NB4 (cell line): ENCODE measurements at regions not wholly inside any gene's neighbourhood (a gene's known extent, or its start where the extent isn't known, plus 50 kb on each side); places are given as distances from the start of the nearest gene placed in this dataset.

Source experiments
- POLR2A ChIP-seq: IDR thresholded peaks from 2 replicates; pipeline ENCODE4 v1.6.1; 2011; ENCODE audit warnings: mild to moderate bottlenecking; ENCODE audit not compliant: insufficient read length; ENCODE audit errors: extremely low read depth
- TF ChIP-seq, protein P1 (sequence below): IDR thresholded peaks from one replicate; pipeline ENCODE4 v1.5.1; 2012; ENCODE audit warnings: low read depth, low read length
- TF ChIP-seq, protein P2 (sequence below): IDR thresholded peaks from 2 replicates; pipeline ENCODE4 v1.6.1; 2011; ENCODE audit warnings: low read depth, low read length

DNA sequence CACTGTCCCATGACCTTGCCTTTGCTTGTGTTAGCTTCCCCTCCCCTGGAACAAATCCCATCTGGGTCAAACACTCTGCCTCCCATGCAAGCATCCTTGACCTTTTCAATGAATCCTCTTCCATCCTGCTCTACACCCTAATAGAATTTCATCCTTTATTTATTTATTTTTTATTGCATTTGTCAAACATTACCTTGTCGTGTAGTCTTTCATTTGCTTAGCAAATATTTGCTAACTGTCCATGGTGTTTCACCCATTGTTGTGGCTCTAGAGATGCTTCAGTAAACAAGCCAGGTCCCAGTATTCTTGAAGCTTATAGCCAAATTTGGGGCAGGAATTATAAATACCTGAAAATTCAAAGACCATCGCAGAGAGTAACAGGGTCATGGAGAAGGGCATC, 51.0 kb upstream of the MRTFB start:
- TF ChIP-seq, protein P1, sequence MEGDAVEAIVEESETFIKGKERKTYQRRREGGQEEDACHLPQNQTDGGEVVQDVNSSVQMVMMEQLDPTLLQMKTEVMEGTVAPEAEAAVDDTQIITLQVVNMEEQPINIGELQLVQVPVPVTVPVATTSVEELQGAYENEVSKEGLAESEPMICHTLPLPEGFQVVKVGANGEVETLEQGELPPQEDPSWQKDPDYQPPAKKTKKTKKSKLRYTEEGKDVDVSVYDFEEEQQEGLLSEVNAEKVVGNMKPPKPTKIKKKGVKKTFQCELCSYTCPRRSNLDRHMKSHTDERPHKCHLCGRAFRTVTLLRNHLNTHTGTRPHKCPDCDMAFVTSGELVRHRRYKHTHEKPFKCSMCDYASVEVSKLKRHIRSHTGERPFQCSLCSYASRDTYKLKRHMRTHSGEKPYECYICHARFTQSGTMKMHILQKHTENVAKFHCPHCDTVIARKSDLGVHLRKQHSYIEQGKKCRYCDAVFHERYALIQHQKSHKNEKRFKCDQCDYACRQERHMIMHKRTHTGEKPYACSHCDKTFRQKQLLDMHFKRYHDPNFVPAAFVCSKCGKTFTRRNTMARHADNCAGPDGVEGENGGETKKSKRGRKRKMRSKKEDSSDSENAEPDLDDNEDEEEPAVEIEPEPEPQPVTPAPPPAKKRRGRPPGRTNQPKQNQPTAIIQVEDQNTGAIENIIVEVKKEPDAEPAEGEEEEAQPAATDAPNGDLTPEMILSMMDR, result no peak
- TF ChIP-seq POLR2A, result no peak
- TF ChIP-seq, protein P2, sequence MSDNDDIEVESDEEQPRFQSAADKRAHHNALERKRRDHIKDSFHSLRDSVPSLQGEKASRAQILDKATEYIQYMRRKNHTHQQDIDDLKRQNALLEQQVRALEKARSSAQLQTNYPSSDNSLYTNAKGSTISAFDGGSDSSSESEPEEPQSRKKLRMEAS, result no peak
